ENCODE measurements at regions not wholly inside any gene's neighbourhood (a gene's known extent, or its start where the extent isn't known, plus 50 kb on each side); places are given as distances from the start of the nearest gene placed in this dataset.

- Histone ChIP-seq H3K4me3 (ENCODE audit: control extremely low read depth in 1 of 5, extremely low read depth in 1 of 5, insufficient read depth in 1 of 5, low read depth in 2 of 5, low read length in 4 of 5) (no peak overlapping the region), H3K27ac (ENCODE audit: low read length in 2 of 2) (no peak overlapping the region), H3K79me2 (ENCODE audit: control insufficient read depth, insufficient read depth, low read length) (no peaks in the 10 kb centered on the region), H3K9ac (ENCODE audit: low read length) (no peak overlapping the region), H4K20me1 (ENCODE audit: control insufficient read depth, insufficient read depth, low read length, poor library complexity, severe bottlenecking) (no peaks in the 10 kb centered on the region), H3K36me3 (replicated peaks in 1 of 2; ENCODE audit: control extremely low read depth in 1 of 2, control insufficient read depth in 1 of 2, extremely low read depth in 1 of 2, insufficient read depth in 2 of 2, low read length in 1 of 2) (no peaks in the 10 kb centered on the region), H3K4me2 (replicated peaks; ENCODE audit: low read depth, low read length, poor library complexity, severe bottlenecking) (no peak overlapping the region), H3K4me1 (ENCODE audit: control insufficient read depth in 2 of 2, insufficient read depth in 2 of 2, low read length in 2 of 2) (no peaks in the 10 kb centered on the region), H3K9me3 (ENCODE audit: control extremely low read depth in 1 of 3, control insufficient read depth in 2 of 3, insufficient read depth in 1 of 3, low read length in 2 of 3) (no peaks in the 10 kb centered on the region), H2AFZ (ENCODE audit: insufficient read depth, low read depth, low read length, poor library complexity, severe bottlenecking) (no peak overlapping the region), H3K27me3 (replicated peaks in 1 of 4; ENCODE audit: control extremely low read depth in 1 of 4, control insufficient read depth in 3 of 4, insufficient read depth in 4 of 4, low read length in 3 of 4) (peaks cover 0 to 3% (median 0%) of the 10 kb centered on the region in 4 experiments)
- intact Hi-C loops (cut with micrococcal nuclease): no loop called here
- ATAC-seq (ENCODE audit: low read depth) (no peak), DNase-seq (no peak)
- POLR2A ChIA-PET: no interaction called here
- no peak for TF ChIP-seq CTCF (IDR thresholded peaks at IDR 0.05)
- no peak for TF ChIP-seq EZH2 (IDR thresholded peaks at IDR 0.05; ENCODE audit: borderline replicate concordance, insufficient read depth, low read depth, low read length, poor library complexity, severe bottlenecking)
- Mint-ChIP-seq H3K4me3 (no peak overlapping the region), H3K9me3 (ENCODE audit: insufficient read depth) (no peaks in the 10 kb centered on the region), H3K4me1 (no peaks in the 10 kb centered on the region), H3K27me3 (peaks cover 6% of the 10 kb centered on the region), H3K27ac (no peak overlapping the region)
- WGBS (ENCODE audit: insufficient coverage): 14% methylated on average over 15 of the region's 16 CpGs
- CTCF ChIA-PET: no interaction called here
Measured at GRCh38 chr18:72692086-72692485, 147.9 kb upstream of the CBLN2 start.

- intact Hi-C loops (cut with micrococcal nuclease): no loop called here
- Histone ChIP-seq H3K79me2 (ENCODE audit: control insufficient read depth, insufficient read depth, low read length) (no peaks in the 10 kb centered on the region), H3K4me3 (ENCODE audit: control extremely low read depth in 1 of 5, extremely low read depth in 1 of 5, insufficient read depth in 1 of 5, low read depth in 2 of 5, low read length in 4 of 5) (no peak overlapping the region), H3K4me2 (replicated peaks; ENCODE audit: low read depth, low read length, poor library complexity, severe bottlenecking) (no peak overlapping the region), H2AFZ (ENCODE audit: insufficient read depth, low read depth, low read length, poor library complexity, severe bottlenecking) (no peak overlapping the region), H4K20me1 (ENCODE audit: control insufficient read depth, insufficient read depth, low read length, poor library complexity, severe bottlenecking) (no peaks in the 10 kb centered on the region), H3K9ac (ENCODE audit: low read length) (no peak overlapping the region), H3K27me3 (replicated peaks in 1 of 4; ENCODE audit: control extremely low read depth in 1 of 4, control insufficient read depth in 3 of 4, insufficient read depth in 4 of 4, low read length in 3 of 4) (peaks cover 0 to 3% (median 0%) of the 10 kb centered on the region in 4 experiments), H3K4me1 (ENCODE audit: control insufficient read depth in 2 of 2, insufficient read depth in 2 of 2, low read length in 2 of 2) (no peaks in the 10 kb centered on the region), H3K36me3 (replicated peaks in 1 of 2; ENCODE audit: control extremely low read depth in 1 of 2, control insufficient read depth in 1 of 2, extremely low read depth in 1 of 2, insufficient read depth in 2 of 2, low read length in 1 of 2) (no peaks in the 10 kb centered on the region), H3K27ac (ENCODE audit: low read length in 2 of 2) (no peak overlapping the region), H3K9me3 (ENCODE audit: control extremely low read depth in 1 of 3, control insufficient read depth in 2 of 3, insufficient read depth in 1 of 3, low read length in 2 of 3) (no peaks in the 10 kb centered on the region)
- CTCF ChIA-PET: no interaction called here
- POLR2A ChIA-PET: no interaction called here
- Mint-ChIP-seq H3K9me3 (ENCODE audit: insufficient read depth) (no peaks in the 10 kb centered on the region), H3K4me3 (no peak overlapping the region), H3K27me3 (peaks cover 4% of the 10 kb centered on the region), H3K27ac (no peak overlapping the region), H3K4me1 (no peaks in the 10 kb centered on the region)
- TF ChIP-seq EZH2 (IDR thresholded peaks at IDR 0.05; ENCODE audit: borderline replicate concordance, insufficient read depth, low read depth, low read length, poor library complexity, severe bottlenecking) (no peak), CTCF (IDR thresholded peaks at IDR 0.05) (no peak)
- no peak for DNase-seq
- no peak for ATAC-seq (ENCODE audit: low read depth)
- 100% methylated on average over 1 of the region's 4 CpGs for WGBS (ENCODE audit: insufficient coverage)
Measured at GRCh38 chr18:72687736-72688135, 143.6 kb upstream of the CBLN2 start.
